A673 (cell line): ENCODE measurements at regions not wholly inside any gene's neighbourhood (a gene's known extent, or its start where the extent isn't known, plus 50 kb on each side); places are given as distances from the start of the nearest gene placed in this dataset.
"Not testable (repeated sequence)": the region's sequence is repeated elsewhere in the genome, so short reads cannot be mapped to it uniquely, and the experiment has no call there.

Experiments used
- BruUV-seq: library from RNA; stranded (reverse); fragments of 400-500 nt; replicated peaks from 2 replicates; lab custom pipeline; 2021; lab: Mats Ljungman, UMichigan
- CTCF ChIA-PET: fragments of 300-600 bp; sonication (Branson Sonifier 250); formaldehyde crosslinking; loops from one replicate; lab custom pipeline; 2022; ENCODE audit warnings: antibody characterized with exemption; lab: Charles Lee
- POLR2A ChIA-PET: fragments of 300-600 bp; sonication (Branson Sonifier 250); formaldehyde crosslinking; loops from one replicate; lab custom pipeline; 2022; ENCODE audit warnings: antibody characterized with exemption; ENCODE audit not compliant: low non-redundant PET; lab: Charles Lee
- DNase-seq: peaks from one replicate; pipeline ENCODE4 v3.0.0-alpha.2; 2015; ENCODE audit warnings: low spot score
- H3K27ac ChIP-seq: fragments of 200-600 bp; sonication (generic); 2 replicates; pipeline ENCODE4 v1.5.1; 2016; ENCODE audit warnings: mixed run types, low read depth, mild to moderate bottlenecking, mixed read lengths, antibody characterized with exemption, low read length; ENCODE audit not compliant: poor library complexity, severe bottlenecking
- H3K27me3 ChIP-seq: fragments of 200-600 bp; sonication (generic); replicated peaks from 2 replicates; pipeline ENCODE4 v1.6.1; 2017; ENCODE audit warnings: mixed run types, low read depth, mild to moderate bottlenecking, mixed read lengths, antibody characterized with exemption, low read length; ENCODE audit not compliant: insufficient read depth, poor library complexity
- H3K36me3 ChIP-seq: fragments of 200-600 bp; sonication (generic); 2 replicates; pipeline ENCODE4 v1.6.1; 2016; ENCODE audit warnings: mixed run types, mild to moderate bottlenecking, mixed read lengths, antibody characterized with exemption, low read length; ENCODE audit not compliant: insufficient read depth, poor library complexity, severe bottlenecking
- H3K4me1 ChIP-seq: fragments of 200-600 bp; sonication (generic); 2 replicates; pipeline ENCODE4 v1.6.1; 2017; ENCODE audit warnings: mixed run types, mild to moderate bottlenecking, mixed read lengths, antibody characterized with exemption, low read length; ENCODE audit not compliant: insufficient read depth, poor library complexity, severe bottlenecking
- H3K4me3 ChIP-seq: fragments of 200-600 bp; sonication (generic); 2 replicates; pipeline ENCODE4 v1.5.1; 2016; ENCODE audit warnings: low read depth, mixed run types, mild to moderate bottlenecking, mixed read lengths, low read length; ENCODE audit not compliant: poor library complexity, severe bottlenecking
- H3K9me3 ChIP-seq: fragments of 200-600 bp; sonication (generic); 2 replicates; pipeline ENCODE4 v1.6.1; 2016; ENCODE audit warnings: mixed run types, low read depth, mild to moderate bottlenecking, mixed read lengths, antibody characterized with exemption, low read length; ENCODE audit not compliant: poor library complexity, severe bottlenecking
- CTCF ChIP-seq: fragments of 300-800, 200-600 bp; sonication (generic); conservative IDR thresholded peaks from 2 replicates; pipeline ENCODE4 v1.5.1; 2017; ENCODE audit warnings: low read depth, mild to moderate bottlenecking, antibody characterized with exemption, low read length, moderate library complexity, mixed read lengths
- EZH2 ChIP-seq: fragments of 200-600 bp; sonication (generic); IDR thresholded peaks from 2 replicates; pipeline ENCODE4 v1.6.1; 2017; ENCODE audit warnings: borderline replicate concordance, low read depth, mild to moderate bottlenecking, mixed read lengths, antibody characterized with exemption, low read length; ENCODE audit not compliant: poor library complexity, severe bottlenecking
- intact Hi-C: fragments of 100-400 bp; cut with micrococcal nuclease; formaldehyde crosslinking; loops from one replicate; pipeline ENCODE4 v1.10.0; 2022; ENCODE audit not compliant: unreplicated experiment

DNA sequence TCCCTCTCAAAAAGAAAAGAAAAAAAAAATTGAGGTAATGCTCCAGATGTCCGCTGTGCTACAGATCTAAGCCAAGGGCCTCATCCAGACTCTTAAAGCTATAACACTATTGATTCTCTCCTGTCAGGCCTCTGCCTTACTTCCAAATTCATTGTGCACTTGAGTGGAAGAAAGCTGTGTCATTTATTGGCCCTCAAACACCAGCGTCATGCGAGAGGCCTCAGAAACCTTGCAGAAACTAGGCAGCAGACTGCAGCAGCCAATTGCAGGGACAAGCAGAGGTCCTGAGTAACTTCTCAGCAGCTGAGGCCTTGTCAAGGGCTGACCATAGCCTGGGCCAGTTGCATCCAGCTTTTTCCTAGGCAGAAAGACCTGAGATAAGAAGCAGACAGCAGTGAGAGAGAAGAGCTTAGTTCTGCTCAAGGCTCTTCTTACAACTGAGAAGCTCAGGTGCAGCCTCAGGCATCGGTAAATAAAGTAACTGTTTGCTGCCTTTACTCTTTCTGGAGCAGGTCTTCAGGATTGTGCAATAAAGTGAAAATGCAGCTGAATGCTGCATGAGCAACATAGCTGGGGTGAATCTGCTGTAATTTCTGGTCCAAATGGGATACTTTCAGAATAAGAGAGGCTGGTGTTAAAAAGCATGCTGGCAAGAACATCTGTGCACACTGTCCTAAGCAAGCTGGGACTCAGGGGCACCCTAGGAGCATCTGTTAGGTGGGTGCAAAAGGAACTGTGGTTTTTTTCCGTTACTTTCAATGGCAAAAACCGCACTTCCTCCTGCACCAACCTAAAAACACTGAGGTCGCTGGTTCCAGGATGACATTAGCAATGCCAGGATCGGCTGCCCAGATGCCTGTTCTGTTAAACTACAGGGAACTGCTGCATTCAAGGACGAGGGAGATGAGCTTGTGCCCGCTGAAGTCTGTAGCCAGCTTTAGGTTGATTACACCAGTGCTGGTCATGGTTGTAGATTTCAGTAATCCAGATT is 181.8 kb upstream of the PFKP start:
- Histone ChIP-seq H3K4me1 (peaks cover 20% of the 10 kb centered on the region), H3K9me3 (no peaks in the 10 kb centered on the region), H3K4me3 (no peak overlapping the region), H3K27me3 (no peaks in the 10 kb centered on the region), H3K36me3 (no peaks in the 10 kb centered on the region), H3K27ac (no peak overlapping the region)
- intact Hi-C loops: no loop called here
- BruUV-seq: no TSS peak
- TF ChIP-seq CTCF (no peak), EZH2 (no peak)
- CTCF ChIA-PET: no interaction called here
- POLR2A ChIA-PET: no interaction called here
- no peak for DNase-seq

- H3K9me3 ChIP-seq, BruUV-seq, DNase-seq, POLR2A ChIA-PET, intact Hi-C loops, H3K36me3 ChIP-seq, H3K4me3 ChIP-seq, H3K27me3 ChIP-seq, CTCF ChIA-PET, H3K27ac ChIP-seq: not testable (repeated sequence)
- peaks cover 20% of the 10 kb centered on the region for H3K4me1 ChIP-seq
Observed at GRCh38 chr10:2883983-2884540, 183.3 kb upstream of the PFKP start.

- intact Hi-C loops: no loop called here
- Histone ChIP-seq H3K9me3 (no peaks in the 10 kb centered on the region), H3K27me3 (no peaks in the 10 kb centered on the region), H3K27ac (no peak overlapping the region), H3K36me3 (no peaks in the 10 kb centered on the region), H3K4me1 (peaks cover 20% of the 10 kb centered on the region), H3K4me3 (no peak overlapping the region)
- DNase-seq: no peak
- no TSS peak for BruUV-seq
- ChIA-PET POLR2A (no interaction called here), CTCF (no interaction called here)
- TF ChIP-seq EZH2: no peak
- TF ChIP-seq CTCF: no peak
Observed at GRCh38 chr10:2883238-2883637, 184.1 kb upstream of the PFKP start.
